H1 (cell line): ENCODE measurements at regions not wholly inside any gene's neighbourhood (a gene's known extent, or its start where the extent isn't known, plus 50 kb on each side); places are given as distances from the start of the nearest gene placed in this dataset.

Experiments
- CTCF ChIA-PET: fragments of 300-600 bp; sonication (Branson Sonifier 250); formaldehyde crosslinking; loops from one replicate; lab custom pipeline; 2021; ENCODE audit not compliant: partially characterized antibody; lab: Charles Lee
- POLR2A ChIA-PET: fragments of 300-600 bp; sonication (Branson Sonifier 250); formaldehyde crosslinking; loops from one replicate; lab custom pipeline; 2021; ENCODE audit warnings: inconsistent platforms; ENCODE audit not compliant: partially characterized antibody; lab: Charles Lee
- DNase-seq, 2 experiments: peaks; one replicate each; pipeline versions ENCODE4 v3.0.0 to v3.0.0-alpha.2; 2010 to 2022; ENCODE audit warnings: low spot score in 2 of 2, low read depth in 1 of 2, mixed read lengths in 1 of 2
- FAIRE-seq: peaks from 2 replicates; lab custom pipeline; 2011; peaks lifted over from hg19 to GRCh38; lab: Jason Lieb, UNC
- H2AFZ ChIP-seq: 2 replicates; pipeline ENCODE4 v1.8.1; 2012; ENCODE audit warnings: low read length, inconsistent platforms
- H2AK5ac ChIP-seq: 2 replicates; pipeline ENCODE4 v1.6.1; 2013; ENCODE audit warnings: low read depth, low read length
- H2BK120ac ChIP-seq: replicated peaks from 2 replicates; pipeline ENCODE3; 2013; ENCODE audit warnings: low read depth, low read length, inconsistent platforms
- H2BK12ac ChIP-seq: 2 replicates; pipeline ENCODE4 v1.6.1; 2013; ENCODE audit warnings: low read depth, low read length
- H2BK15ac ChIP-seq: 2 replicates; pipeline ENCODE4 v1.6.1; 2013; ENCODE audit warnings: low read length
- H2BK20ac ChIP-seq: 2 replicates; pipeline ENCODE4 v1.6.1; 2013; ENCODE audit warnings: low read length
- H2BK5ac ChIP-seq: 2 replicates; pipeline ENCODE4 v1.6.1; 2013; ENCODE audit warnings: low read depth, low read length
- H3K14ac ChIP-seq: 2 replicates; pipeline ENCODE4 v1.6.1; 2013; ENCODE audit warnings: inconsistent platforms; ENCODE audit not compliant: insufficient read length
- H3K18ac ChIP-seq: 2 replicates; pipeline ENCODE4 v1.6.1; 2013; ENCODE audit warnings: low read length; ENCODE audit errors: extremely low read depth
- H3K23ac ChIP-seq: 2 replicates; pipeline ENCODE4 v1.6.1; 2013; ENCODE audit warnings: inconsistent platforms; ENCODE audit not compliant: insufficient read length
- H3K23me2 ChIP-seq: 2 replicates; pipeline ENCODE4 v1.6.1; 2013; ENCODE audit warnings: low read depth, low read length
- H3K27ac ChIP-seq: 2 replicates; pipeline ENCODE4 v1.6.1; 2011; ENCODE audit warnings: low read depth, low read length, inconsistent platforms
- H3K27me3 ChIP-seq, 4 experiments: replicated peaks in 1 of 4; 1 replicate in 1 of 4; 2 replicates in 3 of 4; pipeline versions ENCODE4 v1.6.1 to v1.8.1; 2011 to 2013; ENCODE audit warnings: low read length in 3 of 4, mild to moderate bottlenecking in 3 of 4, inconsistent platforms in 2 of 4, mixed read lengths in 2 of 4, moderate library complexity in 1 of 4; ENCODE audit not compliant: control insufficient read depth in 3 of 4, insufficient read depth in 3 of 4; ENCODE audit errors: extremely low read depth in 1 of 4
- H3K36me3 ChIP-seq, 4 experiments: 2 replicates each; pipeline versions ENCODE4 v1.6.1 to v1.8.1; 2011 to 2013; ENCODE audit warnings: mild to moderate bottlenecking in 4 of 4, low read length in 3 of 4, moderate library complexity in 2 of 4, control low read depth in 1 of 4, inconsistent platforms in 1 of 4; ENCODE audit not compliant: insufficient read depth in 4 of 4, control insufficient read depth in 2 of 4
- H3K4ac ChIP-seq: replicated peaks from 2 replicates; pipeline ENCODE3; 2013; ENCODE audit warnings: low read length, low read depth, mixed read lengths, inconsistent platforms; ENCODE audit not compliant: insufficient read length
- H3K4me1 ChIP-seq, 4 experiments: replicated peaks in 1 of 4; 1 replicate in 1 of 4; 2 replicates in 3 of 4; pipeline versions ENCODE4 v1.6.1 to v1.8.1; 2011 to 2013; ENCODE audit warnings: low read length in 3 of 4, inconsistent platforms in 2 of 4, mixed read lengths in 1 of 4; ENCODE audit not compliant: insufficient read depth in 4 of 4, control insufficient read depth in 3 of 4
- H3K4me2 ChIP-seq, 2 experiments: 2 replicates each; pipeline versions ENCODE4 v1.6.1 to v1.8.1; 2011 to 2013; ENCODE audit warnings: low read depth in 2 of 2, low read length in 2 of 2, control low read depth in 1 of 2, inconsistent platforms in 1 of 2, mild to moderate bottlenecking in 1 of 2; ENCODE audit not compliant: insufficient read depth in 1 of 2
- H3K4me3 ChIP-seq, 4 experiments: fragments of 200-600, 300-600 bp in 1 of 4; sonication (generic), shearing (Covaris generic), sonication (Bioruptor Twin) in 1 of 4; 2 replicates each; pipeline versions ENCODE4 v1.5.1 to v1.8.1; 2011 to 2016; ENCODE audit warnings: low read length in 4 of 4, low read depth in 3 of 4, control low read depth in 2 of 4, inconsistent platforms in 2 of 4, mild to moderate bottlenecking in 2 of 4, mixed read lengths in 1 of 4, moderate library complexity in 1 of 4; ENCODE audit not compliant: insufficient read depth in 2 of 4; ENCODE audit errors: extremely low read depth in 1 of 4
- H3K56ac ChIP-seq: replicated peaks from 2 replicates; pipeline ENCODE3; 2013; ENCODE audit warnings: low read depth, mild to moderate bottlenecking, mixed read lengths, low read length, inconsistent platforms; ENCODE audit not compliant: insufficient read length
- H3K79me1 ChIP-seq: 2 replicates; pipeline ENCODE4 v1.6.1; 2013; ENCODE audit warnings: low read depth, low read length, control low read depth
- H3K79me2 ChIP-seq, 2 experiments: 2 replicates each; pipeline versions ENCODE4 v1.6.1 to v1.8.1; 2012 to 2013; ENCODE audit warnings: low read length in 2 of 2, mild to moderate bottlenecking in 2 of 2, inconsistent platforms in 1 of 2; ENCODE audit not compliant: insufficient read depth in 2 of 2, control insufficient read depth in 1 of 2
- H3K9ac ChIP-seq, 4 experiments: replicated peaks in 1 of 4; 1 replicate in 1 of 4; 2 replicates in 3 of 4; pipeline versions ENCODE4 v1.6.1 to v1.8.1; 2011 to 2013; ENCODE audit warnings: low read depth in 3 of 4, low read length in 3 of 4, control low read depth in 2 of 4, mild to moderate bottlenecking in 2 of 4, moderate library complexity in 2 of 4, inconsistent platforms in 1 of 4; ENCODE audit errors: extremely low read depth in 1 of 4
- H3K9me3 ChIP-seq, 2 experiments: 2 replicates each; pipeline versions ENCODE4 v1.6.1 to v1.8.1; 2012 to 2013; ENCODE audit warnings: mild to moderate bottlenecking in 2 of 2, moderate library complexity in 2 of 2, control low read depth in 1 of 2, inconsistent platforms in 1 of 2, low read depth in 1 of 2, low read length in 1 of 2, mixed read lengths in 1 of 2; ENCODE audit not compliant: insufficient read depth in 2 of 2
- H4K20me1 ChIP-seq, 2 experiments: replicated peaks in 1 of 2; 2 replicates each; pipeline versions ENCODE3 to v1.8.1; 2011 to 2013; ENCODE audit warnings: inconsistent platforms in 2 of 2, low read length in 2 of 2, mild to moderate bottlenecking in 1 of 2; ENCODE audit not compliant: insufficient read depth in 2 of 2, control insufficient read depth in 1 of 2
- H4K5ac ChIP-seq: 2 replicates; pipeline ENCODE4 v1.6.1; 2013; ENCODE audit warnings: low read length, low read depth, mixed read lengths, inconsistent platforms; ENCODE audit not compliant: insufficient read length
- H4K8ac ChIP-seq: 2 replicates; pipeline ENCODE4 v1.8.0; 2013; ENCODE audit warnings: mild to moderate bottlenecking, moderate library complexity, low read length, inconsistent platforms; ENCODE audit not compliant: insufficient read depth; ENCODE audit errors: extremely low read depth
- H4K91ac ChIP-seq: replicated peaks from 2 replicates; pipeline ENCODE3; 2013; ENCODE audit warnings: low read length, mixed read lengths, inconsistent platforms; ENCODE audit not compliant: insufficient read length
- CREB1 ChIP-seq: IDR thresholded peaks from 2 replicates; pipeline ENCODE4 v1.6.1; 2012; ENCODE audit warnings: inconsistent platforms
- CTBP2 ChIP-seq: IDR thresholded peaks from 2 replicates; pipeline ENCODE4 v1.7.0; 2011; ENCODE audit warnings: borderline replicate concordance, mild to moderate bottlenecking, moderate library complexity, mixed read lengths, low read length; ENCODE audit not compliant: insufficient read depth, insufficient read length
- FOSL1 ChIP-seq: IDR thresholded peaks from 2 replicates; pipeline ENCODE4 v1.6.1; 2011; ENCODE audit warnings: mild to moderate bottlenecking, low read depth, low read length, moderate library complexity; ENCODE audit not compliant: insufficient read depth
- HDAC6 ChIP-seq: IDR thresholded peaks from one replicate; pipeline ENCODE4 v1.7.1; 2012; ENCODE audit warnings: low read depth, mild to moderate bottlenecking, inconsistent platforms, low read length, moderate library complexity
- POLR2A ChIP-seq, 2 experiments: IDR thresholded peaks; 1 replicate in 1 of 2; 2 replicates in 1 of 2; pipeline ENCODE4 v1.6.1; 2011; ENCODE audit warnings: low read depth in 2 of 2, low read length in 2 of 2, mild to moderate bottlenecking in 2 of 2; ENCODE audit errors: control extremely low read depth in 1 of 2
- POLR2AphosphoS5 ChIP-seq: IDR thresholded peaks from 2 replicates; pipeline ENCODE4 v1.6.1; 2011; ENCODE audit warnings: low read depth, low read length
- RAD21 ChIP-seq, 2 experiments: IDR thresholded peaks in 1 of 2; conservative IDR thresholded peaks in 1 of 2; 2 replicates each; pipeline ENCODE4 v1.6.1; 2011; ENCODE audit warnings: low read depth in 2 of 2, low read length in 2 of 2, improper control_type of control experiment in 1 of 2, inconsistent platforms in 1 of 2, mild to moderate bottlenecking in 1 of 2, moderate library complexity in 1 of 2
- RBBP5 ChIP-seq: IDR thresholded peaks from 2 replicates; pipeline ENCODE4 v1.7.1; 2012; ENCODE audit warnings: low read depth, mild to moderate bottlenecking, inconsistent platforms, low read length, moderate library complexity, borderline replicate concordance
- RFX5 ChIP-seq: IDR thresholded peaks from 2 replicates; pipeline ENCODE4 v1.6.1; 2011; ENCODE audit warnings: low read depth, low read length, improper control_type of control experiment, borderline replicate concordance
- SP4 ChIP-seq: IDR thresholded peaks from 2 replicates; pipeline ENCODE4 v1.6.1; 2012; ENCODE audit warnings: low read length, inconsistent platforms
- TEAD4 ChIP-seq: IDR thresholded peaks from 2 replicates; pipeline ENCODE4 v1.6.1; 2012; ENCODE audit warnings: low read depth, low read length, inconsistent platforms, mixed read lengths
- WGBS, 2 experiments: shearing (Covaris generic) in 1 of 2; methylation state at CpG; one replicate each; pipeline versions ENCODE4 v1.1.6 to v1.1.7; 2013 to 2015; ENCODE audit warnings: low lambda C conversion rate in 2 of 2, mixed read lengths in 2 of 2, inconsistent platforms in 1 of 2, low coverage in 1 of 2, missing lambda C conversion rate in 1 of 2; ENCODE audit not compliant: insufficient replicate concordance in 2 of 2, insufficient coverage in 1 of 2, insufficient read length in 1 of 2; ENCODE audit errors: extremely low coverage in 1 of 2, missing lambda C conversion rate in 1 of 2; 5-methylcytosine and 5-hydroxymethylcytosine counted together

- Histone ChIP-seq H3K79me2 (no peaks in the 10 kb centered on the region), H3K4me3 (no peak overlapping the region), H3K27me3 (no peaks in the 10 kb centered on the region), H3K9ac (no peak overlapping the region), H4K20me1 (no peaks in the 10 kb centered on the region), H3K4me1 (peaks cover 0 to 5% (median 3%) of the 10 kb centered on the region in 4 experiments; a peak in 2 of 7 replicates), H3K56ac (no peak overlapping the region), H3K4me2 (no peak overlapping the region), H3K36me3 (no peaks in the 10 kb centered on the region), H2BK5ac (no peak overlapping the region), H2BK12ac (no peak overlapping the region), H2AFZ (no peak overlapping the region), H4K5ac (no peak overlapping the region), H3K23ac (no peak overlapping the region), H4K91ac (no peak overlapping the region), H4K8ac (no peak overlapping the region), H2BK120ac (no peak overlapping the region), H2BK20ac (no peak overlapping the region), H3K27ac (no peak overlapping the region), H3K4ac (no peak overlapping the region), H3K14ac (no peak overlapping the region), H3K79me1 (no peaks in the 10 kb centered on the region), H3K9me3 (no peaks in the 10 kb centered on the region), H2AK5ac (no peak overlapping the region), H3K18ac (no peak overlapping the region), H2BK15ac (no peak overlapping the region), H3K23me2 (no peaks in the 10 kb centered on the region)
- no peak for DNase-seq
- WGBS, 2 experiments, result 100% methylated on average over 1 of the region's 2 CpGs; no CpG with 5 or more reads in 1 of the 2 experiments
- POLR2A ChIA-PET, result no interaction called here
- no peak for FAIRE-seq
- no peak for TF ChIP-seq RBBP5
- no peak for TF ChIP-seq POLR2A (IDR thresholded peaks at IDR 0.05; ENCODE audit: control extremely low read depth in 1 of 2, low read depth in 2 of 2, low read length in 2 of 2)
- no peak for TF ChIP-seq HDAC6
- TF ChIP-seq SP4, result no peak
- TF ChIP-seq TEAD4, result no peak
- no peak for TF ChIP-seq POLR2AphosphoS5
- no peak for TF ChIP-seq FOSL1
- TF ChIP-seq CTBP2, result no peak
- no peak for TF ChIP-seq CREB1
- TF ChIP-seq RFX5, result no peak
- no peak for TF ChIP-seq RAD21 (IDR thresholded peaks at IDR 0.05 in 1 of 2, conservative IDR thresholded peaks at IDR 0.05 in 1 of 2; ENCODE audit: low read depth in 2 of 2, low read length in 2 of 2)
- CTCF ChIA-PET, result no interaction called here
These were observed 1169.4 kb upstream of the ZEB2 start for GRCh38 chr2:145689277-145689676.
